SIG-M5 treated with dmso at 0.1 percent for 504 hours (cell line): ENCODE measurements at regions not wholly inside any gene's neighbourhood (a gene's known extent, or its start where the extent isn't known, plus 50 kb on each side); places are given as distances from the start of the nearest gene placed in this dataset.

ENCODE experiments used
- DNase-seq: peaks from one replicate; lab custom pipeline; 2025; ENCODE audit not compliant: unreplicated experiment; lab: John Stamatoyannopoulos, UW

GRCh38 chr2:235295831-235296230 lies 198.0 kb upstream of the AGAP1 start:
- DNase-seq, result no peak

- no peak for DNase-seq
Measured at GRCh38 chr2:235300368-235301201, 193.3 kb upstream of the AGAP1 start.

- no peak for DNase-seq
Measured at GRCh38 chr2:235301202-235302076, 192.4 kb upstream of the AGAP1 start.

- no peak for DNase-seq
Measured at GRCh38 chr2:235302263-235302662, 191.6 kb upstream of the AGAP1 start.

GRCh38 chr2:235303499-235304291 lies 190.1 kb upstream of the AGAP1 start:
- no peak for DNase-seq

- no peak for DNase-seq
Measured at GRCh38 chr2:235305678-235306077, 188.2 kb upstream of the AGAP1 start.

- no peak for DNase-seq
Measured at GRCh38 chr2:235311044-235311443, 182.8 kb upstream of the AGAP1 start.

GRCh38 chr2:235312571-235312970 lies 181.3 kb upstream of the AGAP1 start:
- no peak for DNase-seq

- no peak for DNase-seq
Measured at GRCh38 chr2:235314371-235314930, 179.4 kb upstream of the AGAP1 start.

- DNase-seq, result no peak
Measured at GRCh38 chr2:235319095-235319494, 174.7 kb upstream of the AGAP1 start.

- no peak for DNase-seq
Measured at GRCh38 chr2:235320326-235320725, 173.5 kb upstream of the AGAP1 start.

- no peak for DNase-seq
Measured at GRCh38 chr2:235324324-235324723, 169.5 kb upstream of the AGAP1 start.

- no peak for DNase-seq
Measured at GRCh38 chr2:235325151-235325550, 168.7 kb upstream of the AGAP1 start.

GRCh38 chr2:235328991-235329390 lies 164.9 kb upstream of the AGAP1 start:
- no peak for DNase-seq

- no peak for DNase-seq
Measured at GRCh38 chr2:235330775-235331451, 162.9 kb upstream of the AGAP1 start.

GRCh38 chr2:235332240-235332890 lies 161.5 kb upstream of the AGAP1 start:
- DNase-seq, result no peak

- no peak for DNase-seq
Measured at GRCh38 chr2:235333076-235333475, 160.8 kb upstream of the AGAP1 start.

- no peak for DNase-seq
Measured at GRCh38 chr2:235334179-235334578, 159.7 kb upstream of the AGAP1 start.

- DNase-seq, result no peak
Measured at GRCh38 chr2:235343156-235343774, 150.6 kb upstream of the AGAP1 start.
